PC-3 (cell line): ENCODE measurements at regions not wholly inside any gene's neighbourhood (a gene's known extent, or its start where the extent isn't known, plus 50 kb on each side); places are given as distances from the start of the nearest gene placed in this dataset.

Experiments used
- ATAC-seq: fragments of 200-7000 bp; cut with Tn5 transposase; 2 replicates; pipeline ENCODE4 v1.9.1; 2020; ENCODE audit warnings: mild to moderate bottlenecking, moderate library complexity
- BruUV-seq: library from RNA; stranded (reverse); fragments of 400-500 nt; replicated peaks from 2 replicates; lab custom pipeline; 2021; lab: Mats Ljungman, UMichigan
- CTCF ChIA-PET: fragments of 300-600 bp; sonication (Branson Sonifier 250); formaldehyde crosslinking; loops from one replicate; lab custom pipeline; 2022; ENCODE audit warnings: antibody characterized with exemption; lab: Charles Lee
- POLR2A ChIA-PET: fragments of 300-600 bp; sonication (Branson Sonifier 250); formaldehyde crosslinking; loops from one replicate; lab custom pipeline; 2022; ENCODE audit warnings: antibody characterized with exemption; ENCODE audit not compliant: unreplicated experiment; lab: Charles Lee
- DNase-seq: peaks from one replicate; pipeline ENCODE4 v3.0.0-alpha.2; 2015
- H2AFZ ChIP-seq: fragments of 300-600 bp; sonication (generic); 2 replicates; pipeline ENCODE4 v1.6.0; 2016; ENCODE audit warnings: antibody characterized with exemption, low read length
- H3F3A ChIP-seq: fragments of 300-600 bp; sonication (generic); one replicate; pipeline ENCODE4 v1.6.0; 2017; ENCODE audit warnings: antibody characterized with exemption, low read length, control low read depth, mild to moderate bottlenecking; ENCODE audit not compliant: unreplicated experiment
- H3K27ac ChIP-seq: fragments of 300-600 bp; sonication (generic); 2 replicates; pipeline ENCODE4 v1.5.1; 2016; ENCODE audit warnings: mild to moderate bottlenecking, low read length
- H3K27me3 ChIP-seq: fragments of 300-600 bp; sonication (generic); 2 replicates; pipeline ENCODE4 v1.6.1; 2016; ENCODE audit warnings: low read length, mixed read lengths
- H3K36me3 ChIP-seq: fragments of 300-600 bp; sonication (generic); 2 replicates; pipeline ENCODE4 v1.6.1; 2016; ENCODE audit warnings: low read depth, mixed run types, low read length, mixed read lengths
- H3K4me1 ChIP-seq: fragments of 300-600 bp; sonication (generic); 2 replicates; pipeline ENCODE4 v1.5.1; 2016; ENCODE audit warnings: low read length; ENCODE audit not compliant: insufficient read depth
- H3K4me2 ChIP-seq: fragments of 300-600 bp; sonication (generic); 2 replicates; pipeline ENCODE4 v1.6.0; 2016; ENCODE audit warnings: low read length
- H3K4me3 ChIP-seq: fragments of 300-600 bp; sonication (generic); 2 replicates; pipeline ENCODE4 v1.5.1; 2016; ENCODE audit warnings: mild to moderate bottlenecking, low read length, mixed read lengths
- H3K79me2 ChIP-seq: fragments of 300-600 bp; sonication (generic); 2 replicates; pipeline ENCODE4 v1.6.1; 2017; ENCODE audit warnings: low read length, mixed read lengths
- H3K9ac ChIP-seq: fragments of 300-600 bp; sonication (generic); 2 replicates; pipeline ENCODE4 v1.6.0; 2016; ENCODE audit warnings: mild to moderate bottlenecking, low read length
- H3K9me2 ChIP-seq: fragments of 300-600 bp; sonication (generic); replicated peaks from 2 replicates; pipeline ENCODE4 v1.6.1; 2016; ENCODE audit warnings: mixed run types, low read length, mixed read lengths
- H3K9me3 ChIP-seq: fragments of 300-600 bp; sonication (generic); 2 replicates; pipeline ENCODE4 v1.6.1; 2016; ENCODE audit warnings: low read length, mixed read lengths
- H4K20me1 ChIP-seq: fragments of 300-600 bp; sonication (generic); 2 replicates; pipeline ENCODE4 v1.6.1; 2016; ENCODE audit warnings: low read length, mixed read lengths
- EZH2 ChIP-seq: fragments of 300-600 bp; sonication (generic); IDR thresholded peaks from one replicate; pipeline ENCODE4 v1.6.1; 2017; ENCODE audit warnings: antibody characterized with exemption, mild to moderate bottlenecking, low read length; ENCODE audit not compliant: unreplicated experiment
- EZH2phosphoT487 ChIP-seq: fragments of 300-600 bp; sonication (generic); IDR thresholded peaks from 2 replicates; pipeline ENCODE4 v1.6.1; 2018; ENCODE audit warnings: mild to moderate bottlenecking, antibody characterized with exemption, low read length, borderline replicate concordance
- intact Hi-C: fragments of 100-400 bp; cut with micrococcal nuclease; formaldehyde crosslinking; loops from 2 replicates; pipeline ENCODE4 v1.9.0; 2023
- TF ChIP-seq, protein P1 (sequence below): fragments of 300-600 bp; sonication (generic); conservative IDR thresholded peaks from 2 replicates; pipeline ENCODE4 v1.5.1; 2017; ENCODE audit warnings: antibody characterized with exemption, low read depth, mild to moderate bottlenecking, low read length

DNA sequence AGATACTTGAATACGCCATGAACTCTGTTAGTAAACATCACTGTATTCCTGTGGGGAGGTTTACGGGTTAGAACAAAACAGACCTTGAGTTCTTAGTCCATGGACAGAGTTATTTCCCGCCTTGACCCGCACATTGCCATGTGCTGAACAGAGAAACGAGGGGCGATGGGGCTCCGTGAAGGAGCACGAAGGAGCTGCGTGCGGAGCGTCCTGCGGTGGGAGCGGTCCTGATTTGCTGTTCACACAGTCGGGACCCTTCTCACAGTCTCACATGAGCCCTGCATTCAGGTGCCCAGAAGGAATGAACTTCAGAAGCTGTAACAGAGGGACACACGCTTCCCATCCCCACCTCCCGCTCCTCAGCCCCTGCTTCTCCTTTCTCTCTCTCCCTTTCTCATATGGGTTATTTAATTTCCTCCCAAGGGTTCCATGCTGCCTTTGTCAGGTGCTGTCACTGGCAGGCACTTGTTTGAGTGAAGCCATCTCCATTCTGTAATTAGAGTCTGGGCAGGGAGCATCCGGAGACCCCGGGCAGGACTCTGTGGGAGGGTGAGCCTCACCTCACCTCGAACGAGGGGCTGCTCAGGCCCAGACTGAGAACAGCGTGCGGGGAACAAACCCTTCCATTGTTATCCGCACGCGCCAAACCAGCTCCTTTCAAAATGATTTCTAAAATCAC is 76.9 kb downstream of the TEX29 start:
- Histone ChIP-seq H3K27me3 (peaks cover 58% of the 10 kb centered on the region), H3K27ac (no peak overlapping the region), H3K9me3 (no peaks in the 10 kb centered on the region), H4K20me1 (no peaks in the 10 kb centered on the region), H3K9ac (no peak overlapping the region), H3F3A (no peaks in the 10 kb centered on the region), H3K4me1 (no peaks in the 10 kb centered on the region), H3K9me2 (no peaks in the 10 kb centered on the region), H3K79me2 (no peaks in the 10 kb centered on the region), H3K36me3 (no peaks in the 10 kb centered on the region), H3K4me3 (no peak overlapping the region), H3K4me2 (no peak overlapping the region), H2AFZ (no peak overlapping the region)
- CTCF ChIA-PET: no interaction called here
- no peak for TF ChIP-seq EZH2
- TF ChIP-seq EZH2phosphoT487: no peak
- TF ChIP-seq, protein P1, sequence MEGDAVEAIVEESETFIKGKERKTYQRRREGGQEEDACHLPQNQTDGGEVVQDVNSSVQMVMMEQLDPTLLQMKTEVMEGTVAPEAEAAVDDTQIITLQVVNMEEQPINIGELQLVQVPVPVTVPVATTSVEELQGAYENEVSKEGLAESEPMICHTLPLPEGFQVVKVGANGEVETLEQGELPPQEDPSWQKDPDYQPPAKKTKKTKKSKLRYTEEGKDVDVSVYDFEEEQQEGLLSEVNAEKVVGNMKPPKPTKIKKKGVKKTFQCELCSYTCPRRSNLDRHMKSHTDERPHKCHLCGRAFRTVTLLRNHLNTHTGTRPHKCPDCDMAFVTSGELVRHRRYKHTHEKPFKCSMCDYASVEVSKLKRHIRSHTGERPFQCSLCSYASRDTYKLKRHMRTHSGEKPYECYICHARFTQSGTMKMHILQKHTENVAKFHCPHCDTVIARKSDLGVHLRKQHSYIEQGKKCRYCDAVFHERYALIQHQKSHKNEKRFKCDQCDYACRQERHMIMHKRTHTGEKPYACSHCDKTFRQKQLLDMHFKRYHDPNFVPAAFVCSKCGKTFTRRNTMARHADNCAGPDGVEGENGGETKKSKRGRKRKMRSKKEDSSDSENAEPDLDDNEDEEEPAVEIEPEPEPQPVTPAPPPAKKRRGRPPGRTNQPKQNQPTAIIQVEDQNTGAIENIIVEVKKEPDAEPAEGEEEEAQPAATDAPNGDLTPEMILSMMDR: no peak
- BruUV-seq: no TSS peak
- intact Hi-C loops: no loop called here
- POLR2A ChIA-PET: no interaction called here
- DNase-seq: no peak
- ATAC-seq: no peak

DNA sequence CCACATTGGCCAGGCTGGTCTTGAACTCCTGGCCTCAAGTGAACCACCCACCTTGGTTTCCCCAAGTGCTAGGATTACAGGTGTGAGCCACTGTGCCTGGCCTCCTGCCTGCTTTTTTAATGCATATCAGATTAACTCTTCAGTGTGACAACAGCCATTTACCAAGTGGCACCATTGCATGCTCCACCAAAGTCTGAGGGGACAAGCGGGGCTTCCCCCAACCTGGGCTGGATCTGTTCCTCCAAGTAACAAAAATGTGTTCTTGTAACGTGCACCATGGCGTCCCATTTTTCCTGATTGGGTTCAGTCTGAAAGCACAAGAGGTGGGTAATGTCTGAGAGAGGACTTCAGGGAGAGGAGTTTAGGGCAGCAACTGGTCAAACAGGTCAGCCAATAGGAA is 77.8 kb downstream of the TEX29 start:
- H2AFZ ChIP-seq: no peak overlapping the region
- ChIA-PET POLR2A (no interaction called here), CTCF (no interaction called here)
- H3K4me1 ChIP-seq: no peaks in the 10 kb centered on the region
- no peaks in the 10 kb centered on the region for H3K9me3 ChIP-seq
- H3K4me3 ChIP-seq: no peak overlapping the region
- H3F3A ChIP-seq: no peaks in the 10 kb centered on the region
- no peaks in the 10 kb centered on the region for H3K36me3 ChIP-seq
- DNase-seq (no peak), ATAC-seq (no peak)
- intact Hi-C loops: no loop called here
- no peak overlapping the region for H3K4me2 ChIP-seq
- H3K9me2 ChIP-seq: no peaks in the 10 kb centered on the region
- no peak overlapping the region for H3K9ac ChIP-seq
- BruUV-seq: no TSS peak
- no peaks in the 10 kb centered on the region for H4K20me1 ChIP-seq
- H3K27me3 ChIP-seq: peaks cover 54% of the 10 kb centered on the region
- TF ChIP-seq EZH2phosphoT487 (no peak), EZH2 (no peak)
- TF ChIP-seq, protein P1: no peak
- H3K79me2 ChIP-seq: no peaks in the 10 kb centered on the region
- H3K27ac ChIP-seq: no peak overlapping the region

DNA sequence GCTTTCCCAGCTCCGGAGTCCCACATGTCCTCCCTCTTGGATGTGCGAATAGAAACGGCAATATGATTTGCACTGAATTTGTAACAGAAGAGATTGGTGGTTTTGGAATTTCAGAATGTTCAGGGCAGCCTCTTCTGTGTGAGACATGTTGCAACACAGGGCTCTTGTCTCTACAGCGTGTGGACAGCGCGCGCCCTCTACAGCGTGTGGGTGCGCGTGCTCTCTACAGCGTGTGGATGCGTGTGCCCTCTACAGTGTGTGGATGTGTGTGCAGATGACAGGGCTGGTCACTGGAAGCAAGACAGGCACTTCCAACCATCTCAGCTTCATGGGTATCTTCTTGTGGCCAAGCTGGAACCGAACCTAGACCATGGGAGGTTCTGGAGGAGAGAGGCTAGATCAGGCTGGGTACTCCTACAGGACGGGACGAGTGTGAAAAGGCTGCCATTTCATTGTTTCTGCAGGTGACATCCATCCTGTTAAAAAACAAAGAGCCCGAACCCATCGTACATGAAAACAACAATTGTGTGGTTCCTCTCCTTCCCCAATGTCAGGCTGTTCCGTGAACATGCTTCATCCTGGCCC is 78.4 kb downstream of the TEX29 start:
- H3K4me3 ChIP-seq: no peak overlapping the region
- peaks cover 60% of the 10 kb centered on the region for H3K27me3 ChIP-seq
- H3K79me2 ChIP-seq: no peaks in the 10 kb centered on the region
- H3F3A ChIP-seq: no peaks in the 10 kb centered on the region
- ATAC-seq (no peak), DNase-seq (no peak)
- no peak overlapping the region for H2AFZ ChIP-seq
- H4K20me1 ChIP-seq: no peaks in the 10 kb centered on the region
- no peaks in the 10 kb centered on the region for H3K36me3 ChIP-seq
- H3K4me1 ChIP-seq: no peaks in the 10 kb centered on the region
- no peak overlapping the region for H3K9ac ChIP-seq
- H3K9me2 ChIP-seq: no peaks in the 10 kb centered on the region
- no TSS peak for BruUV-seq
- intact Hi-C loops: no loop called here
- ChIA-PET POLR2A (no interaction called here), CTCF (no interaction called here)
- TF ChIP-seq EZH2 (no peak), EZH2phosphoT487 (no peak)
- TF ChIP-seq, protein P1: no peak
- no peaks in the 10 kb centered on the region for H3K9me3 ChIP-seq
- no peak overlapping the region for H3K4me2 ChIP-seq
- H3K27ac ChIP-seq: no peak overlapping the region
